Retina (tissue), 1 donor: ENCODE measurements at regions not wholly inside any gene's neighbourhood (a gene's known extent, or its start where the extent isn't known, plus 50 kb on each side); places are given as distances from the start of the nearest gene placed in this dataset.
"Not testable (repeated sequence)": the region's sequence is repeated elsewhere in the genome, so short reads cannot be mapped to it uniquely, and the experiment has no call there.

Source experiments
- DNase-seq: peaks from one replicate; pipeline ENCODE4 v3.0.0-alpha.2; 2016

GRCh38 chr4:79739912-79740311, 331.9 kb upstream of the GK2 start:
- no peak for DNase-seq

GRCh38 chr4:79723507-79723906, 315.5 kb upstream of the GK2 start:
- DNase-seq: no peak

GRCh38 chr4:79700356-79700755, 292.3 kb upstream of the GK2 start:
- DNase-seq: no peak

GRCh38 chr4:79697444-79697843, 289.4 kb upstream of the GK2 start:
- DNase-seq: no peak

GRCh38 chr4:79696534-79696933, 288.5 kb upstream of the GK2 start:
- DNase-seq: not testable (repeated sequence)

- no peak for DNase-seq
Observed at GRCh38 chr4:79695848-79696247, 287.8 kb upstream of the GK2 start.

GRCh38 chr4:79689740-79690139, 281.7 kb upstream of the GK2 start:
- no peak for DNase-seq

GRCh38 chr4:79688691-79689090, 280.7 kb upstream of the GK2 start:
- no peak for DNase-seq

GRCh38 chr4:79687006-79687405, 279.0 kb upstream of the GK2 start:
- peak; percentile 31 for DNase-seq

- DNase-seq: no peak
Observed at GRCh38 chr4:79685542-79685941, 277.5 kb upstream of the GK2 start.

- DNase-seq: no peak
Observed at GRCh38 chr4:79684516-79684915, 276.5 kb upstream of the GK2 start.

GRCh38 chr4:79682801-79683530, 274.9 kb upstream of the GK2 start:
- no peak for DNase-seq

- DNase-seq: no peak
Observed at GRCh38 chr4:79682161-79682560, 274.1 kb upstream of the GK2 start.

- DNase-seq: no peak
Observed at GRCh38 chr4:79679859-79680258, 271.8 kb upstream of the GK2 start.

GRCh38 chr4:79678472-79679202, 270.6 kb upstream of the GK2 start:
- no peak for DNase-seq

- no peak for DNase-seq
Observed at GRCh38 chr4:79676705-79677104, 268.7 kb upstream of the GK2 start.

- DNase-seq: not testable (repeated sequence)
Observed at GRCh38 chr4:79674906-79675305, 266.9 kb upstream of the GK2 start.

- no peak for DNase-seq
Observed at GRCh38 chr4:79673898-79674297, 265.9 kb upstream of the GK2 start.

- no peak for DNase-seq
Observed at GRCh38 chr4:79673377-79673776, 265.3 kb upstream of the GK2 start.

- no peak for DNase-seq
Observed at GRCh38 chr4:79666875-79667274, 258.8 kb upstream of the GK2 start.

- DNase-seq: no peak
Observed at GRCh38 chr4:79666112-79666511, 258.1 kb upstream of the GK2 start.

GRCh38 chr4:79663865-79664264, 255.8 kb upstream of the GK2 start:
- no peak for DNase-seq

- DNase-seq: no peak
Observed at GRCh38 chr4:79663141-79663540, 255.1 kb upstream of the GK2 start.

GRCh38 chr4:79662651-79663050, 254.6 kb upstream of the GK2 start:
- DNase-seq: no peak

- no peak for DNase-seq
Observed at GRCh38 chr4:79661196-79661595, 253.2 kb upstream of the GK2 start.
